ENCODE measurements at regions not wholly inside any gene's neighbourhood (a gene's known extent, or its start where the extent isn't known, plus 50 kb on each side); places are given as distances from the start of the nearest gene placed in this dataset.
A peak's percentile ranks its signal among the peaks of the same experiment; 100 is the strongest.

DNA sequence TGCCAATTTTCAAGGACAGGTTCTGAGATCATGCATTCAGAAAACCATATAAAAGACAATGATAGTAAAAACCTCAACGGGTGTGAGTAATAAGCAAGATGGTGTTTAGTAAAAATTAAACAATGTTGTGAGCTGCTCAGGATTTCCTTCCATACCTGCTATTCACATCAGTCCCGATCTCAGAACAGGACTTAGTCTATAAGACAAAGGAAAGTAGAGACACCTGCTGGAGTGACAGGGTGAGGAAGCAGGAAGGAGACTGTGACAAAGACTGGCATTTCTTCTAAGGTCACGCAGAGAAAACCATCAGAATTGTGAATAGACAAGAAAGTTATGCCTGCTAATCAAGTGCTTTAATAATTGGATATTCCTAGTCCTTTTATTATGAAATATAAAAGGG, 648.0 kb downstream of the DACH1 start:
- TF ChIP-seq CTCF (IDR thresholded peaks at IDR 0.05; ENCODE audit: low read depth, low read length) (peak; percentile 87), EZH2phosphoT487 (IDR thresholded peaks at IDR 0.05; ENCODE audit: low read depth) (no peak)

Data from OCI-LY3 (cell line).